Activated CD4-positive, alpha-beta T cell treated with anti-CD3 and anti-CD28 coated beads, Interleukin-2, amount 50 U/mL, for 16 hours (primary cell): ENCODE measurements at regions not wholly inside any gene's neighbourhood (a gene's known extent, or its start where the extent isn't known, plus 50 kb on each side); places are given as distances from the start of the nearest gene placed in this dataset.

ENCODE experiments used
- DNase-seq: peaks from one replicate; pipeline ENCODE4 v3.0.0-alpha.2; 2020

GRCh38 chr1:82511441-82511840 lies 710.7 kb downstream of the ADGRL2 start:
- no peak for DNase-seq

GRCh38 chr1:82510431-82510830 lies 709.7 kb downstream of the ADGRL2 start:
- DNase-seq = no peak

GRCh38 chr1:82507011-82507410 lies 706.3 kb downstream of the ADGRL2 start:
- no peak for DNase-seq

- DNase-seq = no peak
These were observed 703.1 kb downstream of the ADGRL2 start for GRCh38 chr1:82503822-82504221.

GRCh38 chr1:82499022-82499421 lies 698.3 kb downstream of the ADGRL2 start:
- no peak for DNase-seq

- DNase-seq = no peak
These were observed 693.4 kb downstream of the ADGRL2 start for GRCh38 chr1:82494117-82494516.

- DNase-seq = no peak
These were observed 691.4 kb downstream of the ADGRL2 start for GRCh38 chr1:82492159-82492558.

GRCh38 chr1:82491301-82492048 lies 690.7 kb downstream of the ADGRL2 start:
- DNase-seq = no peak

- DNase-seq = no peak
These were observed 687.0 kb downstream of the ADGRL2 start for GRCh38 chr1:82487778-82488177.

GRCh38 chr1:82486969-82487368 lies 686.2 kb downstream of the ADGRL2 start:
- no peak for DNase-seq

- DNase-seq = no peak
These were observed 685.7 kb downstream of the ADGRL2 start for GRCh38 chr1:82486468-82486867.

GRCh38 chr1:82485591-82486369 lies 685.0 kb downstream of the ADGRL2 start:
- no peak for DNase-seq

GRCh38 chr1:82483146-82483545 lies 682.4 kb downstream of the ADGRL2 start:
- no peak for DNase-seq

GRCh38 chr1:82478916-82479315 lies 678.2 kb downstream of the ADGRL2 start:
- no peak for DNase-seq

GRCh38 chr1:82472489-82473131 lies 671.9 kb downstream of the ADGRL2 start:
- DNase-seq = no peak

- no peak for DNase-seq
These were observed 666.2 kb downstream of the ADGRL2 start for GRCh38 chr1:82466891-82467290.

- DNase-seq = no peak
These were observed 665.7 kb downstream of the ADGRL2 start for GRCh38 chr1:82466416-82466815.

GRCh38 chr1:82465024-82465423 lies 664.3 kb downstream of the ADGRL2 start:
- DNase-seq = no peak

- no peak for DNase-seq
These were observed 663.7 kb downstream of the ADGRL2 start for GRCh38 chr1:82464362-82465001.

GRCh38 chr1:82463951-82464350 lies 663.2 kb downstream of the ADGRL2 start:
- no peak for DNase-seq

GRCh38 chr1:82462366-82462765 lies 661.6 kb downstream of the ADGRL2 start:
- DNase-seq = no peak

GRCh38 chr1:82455342-82455741 lies 654.6 kb downstream of the ADGRL2 start:
- peak; percentile 0 for DNase-seq

- no peak for DNase-seq
These were observed 653.7 kb downstream of the ADGRL2 start for GRCh38 chr1:82454431-82454830.
